HG03060 (cell line): ENCODE measurements at regions not wholly inside any gene's neighbourhood (a gene's known extent, or its start where the extent isn't known, plus 50 kb on each side); places are given as distances from the start of the nearest gene placed in this dataset.

Experiments
- ATAC-seq: cut with Tn5 transposase; IDR thresholded peaks from one replicate; pipeline ENCODE4 v1.9.1; 2021; ENCODE audit warnings: low read depth, moderate number of reproducible peaks; ENCODE audit not compliant: unreplicated experiment

DNA sequence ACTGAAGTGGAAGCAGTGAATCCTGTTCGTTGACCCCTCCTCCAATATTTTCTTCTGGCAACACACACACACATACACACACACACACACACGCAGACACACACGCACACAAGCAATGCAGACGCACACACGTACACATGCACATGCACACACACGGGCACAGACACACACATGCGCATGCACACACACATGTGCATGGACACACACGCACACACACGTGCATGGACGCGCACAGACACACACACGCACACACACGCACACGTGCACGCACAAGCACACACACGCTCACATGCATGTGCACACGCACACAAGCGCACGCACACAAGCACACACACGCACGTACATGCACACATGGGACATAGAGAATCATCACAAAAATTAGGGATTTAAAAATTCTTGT lies 488.2 kb upstream of the TPK1 start:
- ATAC-seq = no peak

DNA sequence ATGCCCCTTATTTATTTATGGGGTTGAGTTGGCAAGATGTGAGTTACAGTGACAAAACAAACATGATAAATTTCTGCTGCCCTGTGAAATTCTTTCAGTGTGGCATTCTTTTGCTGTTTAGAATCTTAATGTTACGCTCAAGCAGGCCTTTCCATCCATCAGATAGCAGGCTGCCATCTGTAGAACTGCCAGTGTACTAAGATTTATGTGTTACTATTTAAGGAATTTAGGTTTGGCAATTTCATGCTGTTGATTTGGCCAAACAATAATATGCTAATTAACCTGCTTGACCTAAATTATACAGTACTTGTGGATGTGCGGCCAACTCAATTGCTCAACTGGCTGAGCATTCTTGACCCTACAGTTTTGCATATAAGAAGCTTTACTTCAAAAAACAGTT lies 477.7 kb upstream of the TPK1 start:
- no peak for ATAC-seq

DNA sequence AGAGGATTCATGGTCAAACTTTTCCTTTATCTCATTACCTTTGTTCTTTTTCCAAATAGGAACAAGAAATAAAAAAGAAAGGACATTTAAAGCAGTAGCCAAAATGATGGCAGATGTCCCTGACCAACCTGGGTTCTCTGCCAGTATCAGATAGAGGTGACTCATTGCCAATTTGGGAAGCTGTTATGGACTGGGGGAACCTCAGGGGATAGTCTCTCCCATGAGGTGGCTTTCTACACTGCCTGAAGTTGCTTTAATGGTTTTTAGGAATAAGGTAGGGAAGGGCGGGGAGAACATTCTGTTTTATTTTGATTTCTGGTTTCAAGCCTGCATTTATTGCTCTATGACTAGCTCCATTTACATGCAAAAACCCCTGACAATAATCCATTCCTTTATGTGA lies 457.9 kb upstream of the TPK1 start:
- ATAC-seq = no peak

DNA sequence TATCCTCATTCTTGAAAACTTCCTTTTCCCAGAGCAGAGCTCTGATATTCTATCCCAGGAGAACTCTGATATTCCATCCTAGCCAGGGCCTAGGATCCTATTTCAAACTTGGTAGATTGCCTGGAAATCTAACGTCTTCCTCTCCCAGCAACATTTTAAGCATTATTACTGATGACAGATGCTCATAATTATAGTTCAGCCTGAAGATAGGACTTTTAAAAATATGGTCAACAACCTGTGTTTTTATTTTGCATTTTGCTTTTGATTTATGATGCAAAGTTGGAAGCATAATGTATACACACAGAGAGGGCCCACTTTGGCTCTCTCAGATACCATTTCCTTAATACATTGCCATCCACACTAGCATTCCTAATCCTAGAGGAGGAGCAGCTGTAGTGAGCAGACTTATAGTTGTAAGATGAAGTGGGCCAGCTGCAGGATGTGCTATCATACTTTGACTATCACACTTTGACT lies 457.4 kb upstream of the TPK1 start:
- ATAC-seq = no peak

DNA sequence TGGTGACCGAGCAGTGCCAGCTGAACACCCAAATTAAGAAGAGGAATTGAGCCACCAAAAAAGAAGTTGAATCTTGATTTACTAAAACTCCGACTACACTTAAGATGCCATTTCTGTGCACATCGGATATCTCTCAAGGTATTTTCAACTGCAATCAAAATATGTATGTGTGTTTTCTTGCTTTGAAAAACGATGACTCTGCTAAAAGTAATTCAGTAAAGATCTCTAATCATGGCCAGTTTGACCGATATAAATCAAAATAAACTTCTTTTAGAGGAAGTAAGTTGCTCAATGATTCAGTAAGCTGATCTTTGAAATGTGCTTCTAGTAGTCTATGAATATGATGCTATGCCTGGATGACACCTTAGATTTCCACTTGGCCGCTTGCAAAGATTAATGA lies 453.5 kb upstream of the TPK1 start:
- no peak for ATAC-seq

DNA sequence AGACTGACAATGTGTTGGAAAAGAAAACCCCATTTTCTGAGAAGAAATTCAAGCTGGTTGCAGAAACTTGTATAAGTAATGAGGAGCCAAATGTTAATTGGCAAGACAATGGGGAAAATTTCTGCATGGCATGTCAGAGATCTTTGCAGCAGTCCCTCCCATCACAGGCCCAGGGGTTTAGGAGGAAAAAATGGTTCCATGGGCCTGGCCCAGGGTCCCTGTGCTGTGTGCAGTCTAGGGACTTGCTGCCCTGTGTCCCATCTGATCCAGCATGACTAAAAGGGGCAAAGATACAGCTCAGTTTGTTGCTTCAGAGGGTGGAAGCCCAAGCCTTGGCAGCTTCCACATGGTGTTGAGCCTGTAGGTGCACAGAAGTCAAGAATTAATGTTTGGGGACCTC lies 440.3 kb upstream of the TPK1 start:
- no peak for ATAC-seq

DNA sequence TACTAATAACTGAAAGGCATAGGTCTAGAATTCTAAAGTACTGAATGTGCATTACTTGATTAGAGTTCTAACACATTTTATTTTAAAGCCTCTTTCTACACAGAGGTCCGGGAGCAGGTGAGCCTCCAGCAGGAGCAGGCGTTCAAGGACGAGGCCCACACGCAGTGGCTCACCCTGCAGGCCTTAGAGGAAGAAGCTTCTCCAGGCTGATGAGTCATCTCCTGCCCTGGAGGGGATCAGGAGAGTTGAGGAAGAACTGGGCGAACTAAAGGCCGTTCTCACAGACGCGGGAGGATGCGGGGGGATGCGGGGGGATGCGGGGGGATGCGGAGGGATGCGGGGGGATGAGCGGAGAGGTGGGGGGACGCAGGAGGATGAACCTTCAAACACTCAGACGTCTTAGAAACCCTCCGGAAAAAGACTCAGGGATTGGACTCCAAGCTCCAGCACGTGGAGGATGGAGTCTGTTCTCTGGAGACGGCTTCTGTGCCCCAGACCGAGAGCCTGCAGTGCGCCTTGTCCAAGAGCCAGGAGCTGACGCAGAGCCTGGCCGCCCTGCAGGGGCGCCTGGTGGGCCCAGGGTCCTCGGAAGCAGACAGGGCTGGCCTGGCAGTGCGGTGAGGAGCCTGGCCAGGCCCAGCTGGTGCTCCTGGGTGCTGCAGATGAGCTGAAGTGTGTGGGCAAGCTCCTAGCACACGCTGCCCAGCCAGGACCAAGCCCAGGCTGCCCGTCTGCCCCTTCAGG lies 433.7 kb upstream of the TPK1 start:
- ATAC-seq = no peak

DNA sequence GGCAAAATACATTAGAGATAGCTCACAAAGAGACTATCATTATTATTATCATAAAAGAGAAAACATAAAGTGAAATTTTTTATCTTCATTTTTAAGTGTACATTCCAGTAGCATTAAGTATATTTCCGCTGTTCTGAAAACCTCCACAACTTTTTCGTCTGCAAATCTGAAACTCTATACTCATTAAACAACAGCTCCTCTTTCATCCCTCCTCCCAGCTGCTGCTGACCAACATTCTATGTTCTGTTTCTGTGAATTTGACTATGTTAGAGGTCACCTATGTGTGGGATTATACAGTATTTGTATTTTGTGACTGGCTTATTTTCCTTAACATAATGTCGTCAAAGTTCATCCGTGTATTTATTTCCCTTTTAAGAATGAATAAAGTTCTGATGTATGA lies 429.3 kb upstream of the TPK1 start:
- ATAC-seq = no peak

DNA sequence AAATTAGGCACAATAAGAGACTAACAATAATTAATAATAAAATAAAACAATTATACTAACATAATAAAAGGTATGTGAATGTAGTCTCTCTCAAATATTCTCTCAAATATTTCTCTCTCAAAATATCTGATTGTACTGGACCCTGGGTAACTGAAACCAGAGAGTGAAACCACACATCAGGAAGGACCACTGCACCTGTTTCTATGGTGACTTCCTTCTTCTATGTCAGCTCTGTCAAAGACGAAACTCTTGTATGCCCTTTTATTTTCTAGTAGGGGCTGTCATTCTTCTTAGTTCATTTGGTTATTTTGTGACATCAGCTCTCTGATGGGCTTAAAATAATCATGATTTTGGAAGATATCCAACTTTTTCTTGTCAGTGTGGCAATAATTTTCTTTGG lies 428.0 kb upstream of the TPK1 start:
- ATAC-seq = no peak

DNA sequence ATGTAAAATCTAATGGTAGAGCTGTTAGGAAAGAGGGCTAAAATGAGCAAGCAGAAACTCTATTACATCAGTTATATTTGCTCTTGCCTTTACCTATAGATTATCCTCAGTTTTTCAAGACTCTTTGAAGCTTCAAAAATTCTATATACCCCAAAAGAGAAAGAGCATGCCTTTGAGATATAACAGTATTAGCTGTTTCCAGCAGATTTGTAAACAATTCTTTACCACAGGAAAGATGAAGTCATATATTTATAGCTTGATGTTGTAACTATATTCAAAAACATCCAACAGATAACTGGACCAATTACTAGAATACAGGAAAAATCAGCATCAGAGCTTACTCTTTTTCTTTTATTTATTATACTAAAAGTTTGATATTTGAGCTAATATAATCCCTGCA lies 416.2 kb upstream of the TPK1 start:
- no peak for ATAC-seq

DNA sequence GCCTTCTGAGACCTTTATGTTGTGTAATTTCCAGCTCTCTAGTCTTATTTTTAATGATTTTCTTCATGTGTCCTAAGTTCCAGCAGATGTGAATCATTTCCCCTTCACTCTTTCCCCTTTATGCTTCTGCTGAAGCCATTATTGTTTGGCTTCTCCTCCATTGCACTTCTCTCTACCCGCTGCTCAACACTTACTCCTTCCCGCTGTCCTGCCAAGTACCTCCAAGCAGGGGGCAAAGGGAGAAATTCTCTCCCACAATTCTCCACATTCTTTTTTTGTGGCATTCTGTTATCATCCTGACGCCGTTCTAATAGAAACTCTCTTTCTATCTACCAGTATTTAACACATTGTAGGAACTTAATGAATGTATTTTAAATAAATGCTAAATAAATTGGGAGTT lies 388.9 kb upstream of the TPK1 start:
- no peak for ATAC-seq

DNA sequence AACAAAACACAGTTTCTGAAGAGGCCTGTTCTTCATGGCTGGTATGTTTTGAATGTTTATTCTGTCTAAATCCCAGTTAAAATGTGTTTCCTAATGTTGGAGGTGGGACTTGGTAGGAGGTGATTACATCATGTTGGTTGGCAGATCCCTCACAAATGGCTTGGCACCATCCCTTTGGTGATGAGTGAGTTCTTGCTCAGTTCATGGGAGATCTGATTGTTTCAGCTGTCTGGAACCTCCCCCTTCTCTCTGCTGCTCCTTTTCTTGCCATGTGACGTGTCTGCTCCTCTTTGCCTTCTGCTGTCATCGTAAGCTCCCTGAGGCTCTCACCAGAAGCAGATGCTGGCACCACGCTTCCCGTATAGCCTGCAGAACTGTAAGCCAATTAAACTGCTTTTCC lies 383.6 kb upstream of the TPK1 start:
- no peak for ATAC-seq

DNA sequence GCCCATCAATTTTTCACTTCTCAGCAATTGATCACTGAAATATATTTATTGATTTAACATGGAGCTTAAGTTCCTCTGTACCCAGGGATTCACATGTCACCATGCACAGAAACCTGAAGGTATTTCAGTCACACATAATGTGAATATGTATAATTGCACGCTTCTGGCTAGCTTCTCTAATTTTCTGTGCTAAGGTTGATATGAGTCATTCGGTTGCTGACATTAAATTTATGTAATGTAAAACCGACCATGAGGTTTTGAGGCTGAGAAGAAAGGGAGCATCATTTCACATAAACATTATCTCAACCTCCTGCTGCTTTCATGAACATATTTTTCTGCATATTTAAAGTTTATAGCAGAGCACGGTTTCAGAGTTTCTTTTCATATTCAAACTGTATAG lies 381.0 kb upstream of the TPK1 start:
- ATAC-seq = no peak

DNA sequence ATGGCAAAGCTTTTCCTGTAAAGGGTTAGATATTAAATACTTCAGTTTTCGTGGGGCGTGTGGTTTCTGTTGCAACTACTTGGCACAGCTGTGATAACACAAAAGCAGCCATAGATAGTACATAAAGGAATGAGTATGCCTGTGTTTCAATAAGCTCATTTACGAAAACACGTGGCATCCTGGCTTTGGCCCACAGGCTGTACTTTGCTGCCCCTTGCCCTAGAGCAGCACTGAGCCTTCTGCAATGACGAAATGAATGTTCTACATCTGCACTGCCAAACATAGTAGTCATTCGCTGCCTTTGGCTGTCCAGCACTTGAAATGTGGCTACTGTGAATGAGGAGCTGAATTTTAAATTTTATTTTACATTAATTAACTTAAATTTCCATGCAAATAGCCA lies 376.2 kb upstream of the TPK1 start:
- ATAC-seq = no peak

DNA sequence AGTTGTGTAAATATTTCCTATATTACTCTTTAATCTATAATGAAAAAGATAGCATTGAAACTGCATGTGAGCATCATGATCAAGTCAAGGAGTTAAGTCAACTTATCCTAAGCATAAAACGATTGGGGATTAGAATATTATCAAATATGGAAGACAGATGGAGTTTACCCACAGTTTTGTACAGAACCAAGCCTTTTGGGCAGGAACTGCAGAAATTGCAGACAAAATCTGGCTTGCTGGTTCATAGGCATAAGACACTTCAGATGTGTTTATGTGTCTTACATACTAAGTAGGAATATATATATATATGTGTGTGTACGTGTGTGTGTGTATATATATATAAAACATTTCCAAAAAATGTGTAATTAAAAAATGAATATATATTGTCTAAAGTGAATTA lies 375.4 kb upstream of the TPK1 start:
- ATAC-seq = no peak

DNA sequence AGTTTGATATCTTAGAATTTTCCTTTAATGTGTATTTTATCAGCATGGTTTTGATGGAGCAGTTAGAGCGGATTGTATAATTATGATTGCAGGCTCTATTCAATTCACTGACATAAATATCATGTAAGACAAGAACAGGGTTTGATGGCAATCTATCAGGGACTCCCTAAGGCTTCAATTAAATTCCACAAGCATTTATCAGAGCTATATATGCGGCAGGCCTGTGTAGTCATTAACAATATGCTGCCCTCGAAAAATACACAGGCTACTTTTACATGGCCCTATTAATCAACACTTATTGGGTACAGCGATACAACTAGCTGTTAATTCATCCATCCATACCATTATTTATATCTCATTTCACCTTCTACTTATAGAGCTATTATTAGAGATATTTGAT lies 358.1 kb upstream of the TPK1 start:
- no peak for ATAC-seq

DNA sequence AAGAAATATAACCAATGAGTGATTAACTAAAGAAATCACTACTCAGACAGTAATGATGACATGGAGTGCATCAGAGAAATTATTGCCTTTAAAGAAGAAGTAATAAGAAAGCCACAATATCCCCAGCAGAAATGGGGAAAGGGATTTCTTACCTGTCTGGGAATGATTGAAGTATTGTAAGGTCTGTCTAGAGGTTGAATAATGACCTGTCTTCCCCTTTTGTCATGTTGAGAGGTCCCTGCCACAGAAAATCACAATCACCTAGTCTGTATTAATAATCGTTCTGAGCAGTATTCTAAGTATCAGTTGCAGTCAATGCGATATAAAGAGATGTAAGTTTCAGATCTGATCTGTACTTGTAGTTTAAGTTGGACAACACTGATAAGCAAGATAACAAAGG lies 349.1 kb upstream of the TPK1 start:
- ATAC-seq = no peak

DNA sequence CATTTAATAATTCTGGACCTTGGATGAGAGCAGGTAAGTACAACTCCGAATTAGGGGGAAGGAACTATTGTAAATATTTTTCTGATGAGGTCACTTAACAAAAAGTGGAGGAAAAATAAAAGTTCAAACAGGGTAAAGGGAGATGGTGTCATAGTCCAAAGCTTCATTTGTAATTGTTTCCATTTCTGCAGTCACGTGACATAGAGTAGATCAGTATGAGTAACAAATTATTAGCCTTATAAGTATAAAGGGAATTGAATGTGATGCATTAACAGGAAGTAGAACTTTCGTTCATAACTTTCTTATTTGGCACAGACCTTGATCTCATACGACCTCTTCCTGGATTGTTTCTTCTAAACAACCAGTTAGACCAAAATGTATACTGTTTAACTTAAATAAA lies 347.2 kb upstream of the TPK1 start:
- ATAC-seq = no peak

DNA sequence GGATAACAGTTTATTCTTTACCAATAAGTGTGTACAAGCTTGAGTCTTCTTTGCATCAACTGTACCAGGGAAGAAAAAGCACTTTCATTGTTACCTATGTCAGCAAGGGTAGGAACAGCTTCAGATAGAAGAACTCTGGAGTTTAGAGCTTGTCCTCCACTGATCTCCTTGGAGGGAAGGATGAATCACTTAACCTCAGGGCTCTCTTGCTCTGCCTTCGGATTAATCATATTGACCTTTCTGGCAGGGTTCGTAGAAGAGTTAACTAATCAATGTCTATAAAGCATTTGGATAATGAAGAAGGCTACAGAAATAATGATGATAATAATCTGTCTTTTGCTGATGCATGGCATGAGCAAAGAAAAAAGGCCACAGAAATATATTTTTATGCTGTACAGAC lies 339.5 kb upstream of the TPK1 start:
- no peak for ATAC-seq

DNA sequence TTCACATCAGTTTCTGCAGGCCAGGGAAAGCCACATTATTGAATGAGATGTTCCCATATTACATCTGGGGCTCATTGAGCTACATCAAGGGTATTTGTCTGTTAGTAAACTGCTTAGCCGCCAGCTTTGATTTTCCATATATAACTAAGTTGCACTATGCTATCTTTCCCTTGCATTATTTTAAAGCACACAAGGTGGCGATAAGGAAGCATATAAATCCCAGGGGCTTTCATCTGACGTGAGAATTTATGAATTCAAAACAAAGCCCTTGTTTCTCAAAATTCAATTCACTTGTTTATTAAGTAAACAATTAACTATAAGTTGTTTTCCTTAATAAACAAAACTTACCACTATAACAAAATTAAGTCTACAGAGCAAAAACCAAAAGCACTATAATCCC lies 334.1 kb upstream of the TPK1 start:
- no peak for ATAC-seq

DNA sequence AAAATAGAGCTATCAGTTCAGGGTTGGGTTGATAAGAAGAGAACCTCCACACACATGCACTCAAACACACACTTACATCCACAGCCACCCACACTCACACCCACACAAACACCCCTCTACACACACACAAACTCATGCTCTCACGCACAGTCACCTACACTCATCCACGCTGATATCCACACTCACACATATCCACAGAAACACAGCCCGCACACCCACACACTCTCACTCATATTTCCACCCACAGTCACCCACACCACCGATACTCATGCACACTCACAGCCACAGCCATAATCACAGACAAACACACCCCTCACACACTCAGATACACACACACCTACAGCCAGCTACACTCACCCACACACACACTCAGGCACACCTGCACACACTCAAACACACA lies 333.0 kb upstream of the TPK1 start:
- ATAC-seq = no peak

DNA sequence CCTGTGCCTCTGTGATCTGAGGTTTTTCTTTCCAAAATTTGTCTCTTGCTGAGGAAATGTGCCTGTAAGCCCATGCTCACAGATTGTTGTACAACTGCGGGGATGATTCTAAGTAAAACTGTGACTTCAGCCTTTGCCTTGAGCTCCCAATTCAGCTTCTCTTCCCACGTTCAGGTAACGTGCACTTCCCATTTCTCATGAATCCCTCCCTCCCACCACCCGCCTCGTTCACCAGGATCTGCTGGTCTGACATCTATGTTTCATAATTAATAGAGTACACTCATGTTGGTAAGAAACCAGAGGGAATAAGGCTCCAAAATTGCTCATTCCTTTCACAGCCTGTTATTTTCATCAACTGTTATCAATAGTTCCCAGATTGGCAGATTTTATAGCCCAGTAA lies 332.6 kb upstream of the TPK1 start:
- no peak for ATAC-seq

DNA sequence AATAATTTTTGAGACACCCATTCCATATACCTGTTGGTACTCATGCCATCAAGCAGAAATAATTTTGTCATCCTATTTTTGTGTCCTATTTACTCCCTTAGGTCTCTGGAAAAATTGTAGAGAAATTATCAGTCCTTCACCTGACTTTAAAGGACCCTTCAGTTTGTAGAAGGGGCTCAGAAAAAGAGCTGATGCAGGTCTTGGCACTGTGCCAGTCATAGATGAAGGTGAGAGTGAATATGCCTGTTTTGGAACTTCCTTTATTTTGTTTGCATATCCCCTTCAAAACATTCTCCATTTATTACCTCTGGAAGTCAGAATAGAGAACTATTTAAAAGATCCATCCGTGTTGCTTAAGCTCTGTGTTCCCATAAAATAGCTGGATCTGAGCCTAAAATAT lies 321.0 kb upstream of the TPK1 start:
- ATAC-seq = no peak
